ENCODE measurements at regions not wholly inside any gene's neighbourhood (a gene's known extent, or its start where the extent isn't known, plus 50 kb on each side); places are given as distances from the start of the nearest gene placed in this dataset.

DNA sequence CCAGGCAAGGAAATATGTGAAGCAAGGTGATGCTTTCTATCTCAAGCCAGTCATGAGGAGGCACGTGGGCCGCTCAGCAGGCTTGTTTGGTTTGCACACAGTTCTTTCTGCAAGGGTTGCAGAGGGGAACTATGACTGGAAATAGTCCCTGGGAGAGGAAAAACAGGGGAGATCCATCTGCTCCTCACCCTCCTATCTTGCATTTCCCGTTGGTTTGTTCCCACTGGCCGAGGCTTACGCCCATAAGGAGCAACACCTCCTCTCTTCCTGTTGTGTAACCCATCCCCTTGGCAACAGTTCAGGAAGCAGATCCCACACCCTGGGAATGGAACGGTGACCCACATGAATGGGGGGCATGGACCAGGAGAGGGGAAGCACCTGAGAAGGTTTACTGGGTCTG lies 72.1 kb upstream of the MAGI1 start:
- Histone ChIP-seq H4K20me1 (replicated peaks; ENCODE audit: control insufficient read depth, insufficient read depth, low read length) (no peaks in the 10 kb centered on the region), H3K9me1 (ENCODE audit: control insufficient read depth, insufficient read depth, low read length) (no peaks in the 10 kb centered on the region), H3K27ac (ENCODE audit: extremely low read depth, low read depth, low read length) (no peak overlapping the region), H3K9ac (ENCODE audit: insufficient read depth in 1 of 2, low read depth in 2 of 2, low read length in 2 of 2) (no peak overlapping the region), H3K4me1 (replicated peaks in 1 of 2; ENCODE audit: control insufficient read depth in 2 of 2, insufficient read depth in 2 of 2, low read length in 2 of 2) (no peaks in the 10 kb centered on the region), H3K9me3 (replicated peaks; ENCODE audit: control insufficient read depth, insufficient read depth, low read depth, low read length) (no peaks in the 10 kb centered on the region), H3K4me3 (no peak overlapping the region), H3K27me3 (ENCODE audit: control insufficient read depth in 2 of 2, insufficient read depth in 2 of 2, low read length in 2 of 2) (peaks cover 0 to 5% of the 10 kb centered on the region in 2 experiments; a peak in 2 of 5 replicates), H3K79me2 (ENCODE audit: control insufficient read depth, insufficient read depth, low read length) (no peaks in the 10 kb centered on the region), H2AFZ (ENCODE audit: low read depth, low read length) (no peak overlapping the region), H3K36me3 (ENCODE audit: control insufficient read depth, insufficient read depth, low read length) (no peaks in the 10 kb centered on the region), H3K4me2 (ENCODE audit: insufficient read depth, low read length) (no peak overlapping the region)
- no TSS peak for BruUV-seq (replicated peaks)
- no peak for TF ChIP-seq ZNF24 (IDR thresholded peaks at IDR 0.05)
- no peak for TF ChIP-seq HDGF (IDR thresholded peaks at IDR 0.05)
- no peak for TF ChIP-seq PTRF (tag; IDR thresholded peaks at IDR 0.05)
- no peak for TF ChIP-seq DMBX1 (CRISPR knock-in tag; IDR thresholded peaks at IDR 0.05; ENCODE audit: borderline replicate concordance)
- no peak for TF ChIP-seq HMGN3 (IDR thresholded peaks at IDR 0.05; ENCODE audit: borderline replicate concordance, extremely low read depth, insufficient read length, low read depth, low read length)
- no peak for TF ChIP-seq ZNF184 (CRISPR knock-in tag; IDR thresholded peaks at IDR 0.05)
- TF ChIP-seq GABPA (tag; conservative IDR thresholded peaks at IDR 0.05; ENCODE audit: low read depth) = no peak
- TF ChIP-seq ZNF143 (CRISPR knock-in tag; IDR thresholded peaks at IDR 0.05) = no peak
- TF ChIP-seq, protein P1, sequence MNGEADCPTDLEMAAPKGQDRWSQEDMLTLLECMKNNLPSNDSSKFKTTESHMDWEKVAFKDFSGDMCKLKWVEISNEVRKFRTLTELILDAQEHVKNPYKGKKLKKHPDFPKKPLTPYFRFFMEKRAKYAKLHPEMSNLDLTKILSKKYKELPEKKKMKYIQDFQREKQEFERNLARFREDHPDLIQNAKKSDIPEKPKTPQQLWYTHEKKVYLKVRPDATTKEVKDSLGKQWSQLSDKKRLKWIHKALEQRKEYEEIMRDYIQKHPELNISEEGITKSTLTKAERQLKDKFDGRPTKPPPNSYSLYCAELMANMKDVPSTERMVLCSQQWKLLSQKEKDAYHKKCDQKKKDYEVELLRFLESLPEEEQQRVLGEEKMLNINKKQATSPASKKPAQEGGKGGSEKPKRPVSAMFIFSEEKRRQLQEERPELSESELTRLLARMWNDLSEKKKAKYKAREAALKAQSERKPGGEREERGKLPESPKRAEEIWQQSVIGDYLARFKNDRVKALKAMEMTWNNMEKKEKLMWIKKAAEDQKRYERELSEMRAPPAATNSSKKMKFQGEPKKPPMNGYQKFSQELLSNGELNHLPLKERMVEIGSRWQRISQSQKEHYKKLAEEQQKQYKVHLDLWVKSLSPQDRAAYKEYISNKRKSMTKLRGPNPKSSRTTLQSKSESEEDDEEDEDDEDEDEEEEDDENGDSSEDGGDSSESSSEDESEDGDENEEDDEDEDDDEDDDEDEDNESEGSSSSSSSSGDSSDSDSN (IDR thresholded peaks at IDR 0.05; ENCODE audit: borderline replicate concordance in 1 of 2, low read depth in 2 of 2, low read length in 2 of 2) = no peak
- no peak for TF ChIP-seq PML (IDR thresholded peaks at IDR 0.05; ENCODE audit: low read length)
- intact Hi-C loops (cut with micrococcal nuclease) = no loop called here
- POLR2A ChIA-PET = no interaction called here
- in situ Hi-C loops (cut with MboI) = no loop called here
- no peak for DNase-seq (ENCODE audit: extremely low read depth in 1 of 4, low spot score in 3 of 4)
- ATAC-seq = no peak
- 0% methylated on average over 3 of the region's 6 CpGs for WGBS (ENCODE audit: insufficient coverage, low coverage, missing lambda C conversion rate)
- no peak for FAIRE-seq
- CTCF ChIA-PET (ENCODE audit: low intra/inter-chr PET ratio) = no interaction called here
